Erythroblast (primary cell): ENCODE measurements at regions not wholly inside any gene's neighbourhood (a gene's known extent, or its start where the extent isn't known, plus 50 kb on each side); places are given as distances from the start of the nearest gene placed in this dataset.

Experiments used
- GATA1 ChIP-seq: IDR thresholded peaks from 2 replicates; pipeline ENCODE4 v1.6.1; 2011; ENCODE audit warnings: low read depth, mild to moderate bottlenecking, control low read depth, low read length, moderate library complexity
- POLR2A ChIP-seq: IDR thresholded peaks from 2 replicates; pipeline ENCODE4 v1.6.1; 2011; ENCODE audit warnings: mild to moderate bottlenecking, low read length

- TF ChIP-seq POLR2A, result no peak
- TF ChIP-seq GATA1, result no peak
These were observed 616.3 kb downstream of the EBF1 start for GRCh38 chr5:158483281-158483860.
